ENCODE measurements at regions not wholly inside any gene's neighbourhood (a gene's known extent, or its start where the extent isn't known, plus 50 kb on each side); places are given as distances from the start of the nearest gene placed in this dataset.

DNA sequence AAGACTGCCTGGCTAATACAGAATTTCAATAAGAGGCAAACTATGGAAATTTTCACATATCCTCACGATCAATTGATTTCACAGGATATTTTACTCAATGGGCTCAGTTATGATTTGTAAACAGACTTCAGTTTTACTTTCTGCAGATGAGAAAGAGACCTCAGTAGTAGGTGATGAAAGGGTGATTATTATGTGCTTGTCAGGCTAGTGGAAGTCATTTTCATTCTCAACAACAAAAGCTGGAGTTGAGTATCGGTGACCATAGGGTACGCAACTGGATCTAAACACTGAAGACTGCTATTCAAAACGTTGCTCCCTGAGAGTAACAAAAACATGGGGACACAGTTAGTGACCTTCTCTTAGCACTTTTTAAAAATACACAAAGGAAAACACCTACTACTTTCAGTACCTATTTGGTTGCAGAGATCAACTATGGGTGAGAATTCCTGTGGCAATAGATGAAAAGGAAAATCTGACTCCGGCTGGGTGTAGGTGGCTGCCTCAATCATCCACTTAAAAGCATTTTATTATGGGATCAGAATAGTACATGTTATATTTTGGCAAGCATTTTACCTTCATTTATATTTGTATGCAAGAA is 126.2 kb upstream of the VRK2 start:
- DNase-seq (ENCODE audit: low spot score in 2 of 2) = no peak
- intact Hi-C loops (cut with DNase I) = no loop called here
- TF ChIP-seq, protein P1, sequence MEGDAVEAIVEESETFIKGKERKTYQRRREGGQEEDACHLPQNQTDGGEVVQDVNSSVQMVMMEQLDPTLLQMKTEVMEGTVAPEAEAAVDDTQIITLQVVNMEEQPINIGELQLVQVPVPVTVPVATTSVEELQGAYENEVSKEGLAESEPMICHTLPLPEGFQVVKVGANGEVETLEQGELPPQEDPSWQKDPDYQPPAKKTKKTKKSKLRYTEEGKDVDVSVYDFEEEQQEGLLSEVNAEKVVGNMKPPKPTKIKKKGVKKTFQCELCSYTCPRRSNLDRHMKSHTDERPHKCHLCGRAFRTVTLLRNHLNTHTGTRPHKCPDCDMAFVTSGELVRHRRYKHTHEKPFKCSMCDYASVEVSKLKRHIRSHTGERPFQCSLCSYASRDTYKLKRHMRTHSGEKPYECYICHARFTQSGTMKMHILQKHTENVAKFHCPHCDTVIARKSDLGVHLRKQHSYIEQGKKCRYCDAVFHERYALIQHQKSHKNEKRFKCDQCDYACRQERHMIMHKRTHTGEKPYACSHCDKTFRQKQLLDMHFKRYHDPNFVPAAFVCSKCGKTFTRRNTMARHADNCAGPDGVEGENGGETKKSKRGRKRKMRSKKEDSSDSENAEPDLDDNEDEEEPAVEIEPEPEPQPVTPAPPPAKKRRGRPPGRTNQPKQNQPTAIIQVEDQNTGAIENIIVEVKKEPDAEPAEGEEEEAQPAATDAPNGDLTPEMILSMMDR (IDR thresholded peaks at IDR 0.05) = no peak
- Histone ChIP-seq H3K27me3 (no peaks in the 10 kb centered on the region), H3K27ac (no peak overlapping the region), H3K4me1 (no peaks in the 10 kb centered on the region), H3K9me3 (peaks cover 0 to 5% of the 10 kb centered on the region in 2 donors), H3K36me3 (no peaks in the 10 kb centered on the region), H3K4me3 (no peak overlapping the region)

- Histone ChIP-seq H3K4me3 (no peak overlapping the region), H3K36me3 (no peaks in the 10 kb centered on the region), H3K9me3 (peaks cover 6 to 19% of the 10 kb centered on the region in 2 donors), H3K27ac (no peak overlapping the region), H3K4me1 (no peaks in the 10 kb centered on the region), H3K27me3 (no peaks in the 10 kb centered on the region)
- intact Hi-C loops (cut with DNase I) = no loop called here
- no peak for DNase-seq (ENCODE audit: low spot score in 2 of 2)
- TF ChIP-seq, protein P1 (IDR thresholded peaks at IDR 0.05) = no peak
Measured at GRCh38 chr2:57934659-57935058, 111.9 kb upstream of the VRK2 start.

DNA sequence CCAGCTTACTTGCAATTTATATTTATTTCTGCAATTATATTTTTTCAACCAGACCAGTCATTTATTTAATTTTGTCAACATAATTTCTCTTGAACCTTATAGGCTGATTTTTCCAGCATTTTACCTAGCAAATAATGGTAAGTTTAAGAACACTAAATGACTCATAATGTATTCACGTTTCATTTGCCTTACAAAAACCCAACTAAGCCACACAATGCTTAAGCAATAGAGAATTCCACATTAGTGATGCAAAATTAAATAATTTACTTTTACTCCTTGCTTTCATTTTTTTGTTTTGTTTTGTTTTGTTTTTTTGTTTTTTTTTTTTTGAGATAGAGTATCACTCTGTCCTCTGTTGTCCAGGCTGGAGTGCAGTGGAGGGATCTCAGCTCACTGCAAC is 110.4 kb upstream of the VRK2 start:
- H3K27me3 ChIP-seq = no peaks in the 10 kb centered on the region
- H3K9me3 ChIP-seq = peaks cover 6 to 16% of the 10 kb centered on the region in 2 donors
- no peak overlapping the region for H3K4me3 ChIP-seq
- no peak overlapping the region for H3K27ac ChIP-seq
- no peaks in the 10 kb centered on the region for H3K4me1 ChIP-seq
- TF ChIP-seq, protein P1 (IDR thresholded peaks at IDR 0.05) = no peak
- intact Hi-C loops (cut with DNase I) = no loop called here
- DNase-seq (ENCODE audit: low spot score in 2 of 2) = no peak
- H3K36me3 ChIP-seq = no peaks in the 10 kb centered on the region

GRCh38 chr2:57937456-57937855 is 109.2 kb upstream of the VRK2 start:
- H3K9me3 ChIP-seq = peaks cover 6 to 16% of the 10 kb centered on the region in 2 donors
- DNase-seq (ENCODE audit: low spot score in 2 of 2) = no peak
- no peaks in the 10 kb centered on the region for H3K4me1 ChIP-seq
- H3K36me3 ChIP-seq = no peaks in the 10 kb centered on the region
- H3K4me3 ChIP-seq = no peak overlapping the region
- no peaks in the 10 kb centered on the region for H3K27me3 ChIP-seq
- TF ChIP-seq, protein P1 (IDR thresholded peaks at IDR 0.05) = no peak
- H3K27ac ChIP-seq = no peak overlapping the region
- intact Hi-C loops (cut with DNase I) = no loop called here

GRCh38 chr2:57941816-57942215 is 104.8 kb upstream of the VRK2 start:
- intact Hi-C loops (cut with DNase I) = no loop called here
- Histone ChIP-seq H3K4me1 (no peaks in the 10 kb centered on the region), H3K9me3 (no peaks in the 10 kb centered on the region), H3K4me3 (no peak overlapping the region), H3K36me3 (no peaks in the 10 kb centered on the region), H3K27me3 (no peaks in the 10 kb centered on the region), H3K27ac (no peak overlapping the region)
- DNase-seq (ENCODE audit: low spot score in 2 of 2) = no peak
- TF ChIP-seq, protein P1 (IDR thresholded peaks at IDR 0.05) = no peak

GRCh38 chr2:57943315-57943714 is 103.3 kb upstream of the VRK2 start:
- Histone ChIP-seq H3K36me3 (no peaks in the 10 kb centered on the region), H3K27ac (no peak overlapping the region), H3K4me3 (no peak overlapping the region), H3K4me1 (no peaks in the 10 kb centered on the region), H3K9me3 (no peaks in the 10 kb centered on the region), H3K27me3 (no peaks in the 10 kb centered on the region)
- intact Hi-C loops (cut with DNase I) = no loop called here
- no peak for DNase-seq (ENCODE audit: low spot score in 2 of 2)
- TF ChIP-seq, protein P1 (IDR thresholded peaks at IDR 0.05) = no peak
